ENCODE measurements at regions not wholly inside any gene's neighbourhood (a gene's known extent, or its start where the extent isn't known, plus 50 kb on each side); places are given as distances from the start of the nearest gene placed in this dataset.

DNA sequence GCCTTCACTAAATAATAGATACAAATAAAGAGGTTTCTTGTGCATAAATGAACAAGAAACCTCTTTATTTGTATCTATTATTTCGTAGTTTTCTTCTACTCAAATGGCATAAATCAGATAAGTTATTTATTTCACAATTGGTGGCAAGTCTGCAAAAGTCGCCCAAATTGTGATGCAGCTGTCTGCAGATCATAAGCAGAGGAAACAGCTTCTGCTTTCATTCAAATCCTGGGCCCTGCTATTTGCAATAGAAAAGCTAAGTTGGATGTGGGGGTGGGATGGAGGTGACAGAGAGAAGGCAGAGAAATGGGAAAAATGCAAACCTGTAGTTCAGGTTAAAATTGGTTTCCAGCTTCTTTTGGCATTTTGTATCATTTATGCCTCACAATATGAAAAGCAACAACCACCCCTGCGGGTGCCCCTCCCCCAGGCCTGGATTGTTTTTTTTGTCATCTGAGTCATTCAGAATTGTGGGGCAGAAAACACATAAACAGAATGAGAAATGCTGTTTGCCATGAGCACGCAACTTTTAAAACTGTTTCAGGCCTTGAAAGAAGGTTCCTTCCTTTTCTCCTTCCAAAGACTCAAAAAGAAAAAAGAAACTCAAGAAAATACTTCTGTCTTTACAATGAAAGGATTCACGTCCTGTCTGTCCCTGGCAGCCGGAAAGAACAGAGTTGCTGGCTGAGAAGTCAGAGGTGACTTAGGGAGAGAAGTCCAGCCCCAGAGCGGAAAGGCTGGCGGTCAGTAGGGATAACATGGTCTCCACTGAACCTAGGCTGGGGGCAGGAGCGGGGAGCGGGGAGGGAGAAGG lies 132.9 kb downstream of the BAMBI start (continued):
- TF ChIP-seq, protein P1, sequence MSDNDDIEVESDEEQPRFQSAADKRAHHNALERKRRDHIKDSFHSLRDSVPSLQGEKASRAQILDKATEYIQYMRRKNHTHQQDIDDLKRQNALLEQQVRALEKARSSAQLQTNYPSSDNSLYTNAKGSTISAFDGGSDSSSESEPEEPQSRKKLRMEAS (IDR thresholded peaks at IDR 0.05): no peak
- TF ChIP-seq POLR2A (IDR thresholded peaks at IDR 0.05; ENCODE audit: borderline replicate concordance, extremely low read depth, insufficient read depth, insufficient read length) (no peak), RAD21 (IDR thresholded peaks at IDR 0.05; ENCODE audit: low read depth) (no peak), ZNF274 (IDR thresholded peaks at IDR 0.05; ENCODE audit: low read depth, low read length) (no peak), EGR1 (IDR thresholded peaks at IDR 0.05; ENCODE audit: low read depth) (no peak)

DNA sequence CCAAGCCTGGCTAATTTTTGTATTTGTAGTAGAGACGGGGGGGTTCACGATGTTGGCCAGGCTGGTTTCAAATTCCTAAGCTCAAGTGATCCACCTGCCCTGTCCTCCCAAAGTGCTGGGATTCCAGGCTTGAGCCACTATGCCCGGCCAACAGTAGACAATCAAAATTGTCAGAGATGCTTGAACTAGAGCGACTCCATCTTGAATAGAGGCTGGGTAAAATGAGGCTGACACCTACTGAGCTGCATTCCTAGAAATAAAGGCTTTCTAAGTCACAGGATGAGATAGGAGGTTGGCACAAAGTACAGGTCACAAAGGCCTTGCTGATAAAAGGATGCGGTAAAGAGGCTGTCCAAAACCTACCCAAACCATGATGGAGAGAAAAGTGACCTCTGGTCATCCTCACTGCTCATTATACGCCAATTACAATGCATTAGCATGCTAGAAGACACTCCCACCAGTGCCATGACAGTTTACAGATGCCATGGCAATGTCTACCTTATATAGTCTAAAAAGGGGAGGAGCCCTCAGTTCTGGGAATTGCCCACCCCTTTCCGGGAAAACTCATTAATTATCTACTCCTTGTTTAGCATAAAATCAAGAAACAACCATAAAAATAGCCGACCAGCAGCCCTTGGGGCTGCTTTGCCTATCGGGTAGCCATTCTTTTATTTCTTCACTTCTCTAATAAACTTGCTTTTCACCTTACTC lies 134.5 kb downstream of the BAMBI start:
- intact Hi-C loops (cut with micrococcal nuclease): no loop called here
- CTCF ChIA-PET: no interaction called here
- no peak for DNase-seq (ENCODE audit: low read depth, low spot score)
- Histone ChIP-seq H3K9ac (ENCODE audit: low read length) (no peak overlapping the region), H4K20me1 (ENCODE audit: insufficient read depth) (no peaks in the 10 kb centered on the region), H2AFZ (ENCODE audit: low read depth, low read length, poor library complexity, severe bottlenecking) (no peak overlapping the region), H3K27me3 (ENCODE audit: insufficient read depth, low read length) (no peaks in the 10 kb centered on the region), H3K4me1 (ENCODE audit: control insufficient read depth in 1 of 2, insufficient read depth in 2 of 2, low read length in 2 of 2) (no peaks in the 10 kb centered on the region), H3K9me3 (ENCODE audit: control insufficient read depth in 1 of 2, insufficient read depth in 1 of 2, low read depth in 1 of 2, low read length in 2 of 2) (no peaks in the 10 kb centered on the region), H3K4me2 (ENCODE audit: low read length) (no peak overlapping the region), H3K9me2 (ENCODE audit: insufficient read depth) (no peaks in the 10 kb centered on the region), H3K79me2 (ENCODE audit: insufficient read depth, low read length) (no peaks in the 10 kb centered on the region), H3K36me3 (ENCODE audit: control insufficient read depth in 1 of 2, insufficient read depth in 2 of 2, low read length in 2 of 2) (no peaks in the 10 kb centered on the region), H3K27ac (ENCODE audit: low read depth, low read length) (no peak overlapping the region), H3K4me3 (replicated peaks in 1 of 2; ENCODE audit: low read depth in 1 of 2, low read length in 2 of 2) (no peak overlapping the region)
- POLR2A ChIA-PET: no interaction called here
- no TSS peak for BruUV-seq (replicated peaks)
- TF ChIP-seq CEBPB (IDR thresholded peaks at IDR 0.05; ENCODE audit: low read depth) (no peak), JUND (IDR thresholded peaks at IDR 0.05) (no peak), ZFX (IDR thresholded peaks at IDR 0.05) (no peak)
- RAD21 ChIA-PET (ENCODE audit: low non-redundant PET in 1 of 2, low total read pairs in 2 of 2, uncharacterized antibody in 2 of 2, unreplicated experiment in 2 of 2): no interaction called here
- no peak for ATAC-seq

Data from HCT116 (cell line).